Activated gamma-delta T cell treated with anti-CD3 and anti-CD28 coated beads, Interleukin-2, amount 50 U/mL, for 16 hours (primary cell): ENCODE measurements at regions not wholly inside any gene's neighbourhood (a gene's known extent, or its start where the extent isn't known, plus 50 kb on each side); places are given as distances from the start of the nearest gene placed in this dataset.

Experiments
- DNase-seq: peaks from one replicate; pipeline ENCODE4 v3.0.0-alpha.2; 2020; ENCODE audit warnings: low read depth

DNA sequence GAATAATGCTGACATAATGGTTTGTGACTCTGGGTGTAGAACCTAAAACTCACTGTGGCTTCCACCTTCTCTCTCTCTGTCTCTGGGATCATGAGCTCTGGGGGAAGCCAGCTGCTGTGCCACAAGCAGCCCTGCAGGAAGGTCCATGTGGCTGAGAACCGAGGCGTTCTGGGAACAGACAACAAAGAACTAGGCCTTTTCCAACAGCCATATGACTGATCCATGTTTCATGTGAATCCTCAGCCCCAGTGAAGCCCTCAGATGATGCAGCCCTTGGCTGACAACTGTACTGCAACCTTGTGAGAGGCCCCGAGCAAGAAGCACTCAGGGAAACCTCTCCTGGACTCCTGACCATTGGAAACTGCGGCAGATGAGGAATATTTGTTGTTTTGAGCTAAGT lies 56.6 kb downstream of the HLA-G start:
- DNase-seq: no peak

DNA sequence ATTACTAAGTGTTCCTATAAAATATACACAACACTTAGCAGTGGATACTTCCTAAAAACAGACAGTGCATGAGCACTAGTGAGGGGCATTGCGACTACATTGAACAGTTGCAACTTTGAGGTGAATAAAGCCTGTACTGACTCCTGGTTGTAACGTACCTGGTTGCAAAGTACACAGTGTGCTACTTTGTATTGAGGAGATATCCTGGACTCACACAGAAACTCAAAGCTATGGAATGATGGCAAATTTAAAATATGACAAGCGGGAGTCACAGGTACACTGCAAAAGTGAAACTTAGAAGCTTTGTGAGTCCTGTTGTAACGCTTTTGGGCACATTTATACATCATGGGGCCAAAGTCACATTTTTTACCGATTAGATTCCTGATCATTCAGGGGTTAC lies 55.6 kb upstream of the HLA-A start:
- no peak for DNase-seq

DNA sequence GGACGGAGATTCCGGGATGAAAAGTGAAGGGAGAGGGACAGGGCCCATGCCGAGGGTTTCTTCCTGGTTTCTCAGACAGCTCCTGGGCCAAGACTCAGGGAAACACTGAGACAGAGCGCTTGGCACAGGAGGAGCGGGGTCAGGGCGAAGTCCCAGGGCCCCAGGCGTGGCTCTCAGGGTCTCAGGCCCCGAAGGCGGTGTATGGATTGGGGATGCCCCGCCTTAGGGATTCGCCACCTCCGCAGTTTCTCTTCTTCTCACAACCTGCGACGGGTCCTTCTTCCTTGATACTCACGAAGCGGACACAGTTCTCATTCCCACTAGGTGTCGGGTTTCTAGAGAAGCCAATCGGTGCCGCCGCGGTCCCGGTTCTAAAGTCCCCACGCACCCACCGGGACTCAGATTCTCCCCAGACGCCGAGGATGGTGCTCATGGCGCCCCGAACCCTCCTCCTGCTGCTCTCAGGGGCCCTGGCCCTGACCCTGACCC lies 55.0 kb upstream of the HLA-A start:
- peak; percentile 34 for DNase-seq

DNA sequence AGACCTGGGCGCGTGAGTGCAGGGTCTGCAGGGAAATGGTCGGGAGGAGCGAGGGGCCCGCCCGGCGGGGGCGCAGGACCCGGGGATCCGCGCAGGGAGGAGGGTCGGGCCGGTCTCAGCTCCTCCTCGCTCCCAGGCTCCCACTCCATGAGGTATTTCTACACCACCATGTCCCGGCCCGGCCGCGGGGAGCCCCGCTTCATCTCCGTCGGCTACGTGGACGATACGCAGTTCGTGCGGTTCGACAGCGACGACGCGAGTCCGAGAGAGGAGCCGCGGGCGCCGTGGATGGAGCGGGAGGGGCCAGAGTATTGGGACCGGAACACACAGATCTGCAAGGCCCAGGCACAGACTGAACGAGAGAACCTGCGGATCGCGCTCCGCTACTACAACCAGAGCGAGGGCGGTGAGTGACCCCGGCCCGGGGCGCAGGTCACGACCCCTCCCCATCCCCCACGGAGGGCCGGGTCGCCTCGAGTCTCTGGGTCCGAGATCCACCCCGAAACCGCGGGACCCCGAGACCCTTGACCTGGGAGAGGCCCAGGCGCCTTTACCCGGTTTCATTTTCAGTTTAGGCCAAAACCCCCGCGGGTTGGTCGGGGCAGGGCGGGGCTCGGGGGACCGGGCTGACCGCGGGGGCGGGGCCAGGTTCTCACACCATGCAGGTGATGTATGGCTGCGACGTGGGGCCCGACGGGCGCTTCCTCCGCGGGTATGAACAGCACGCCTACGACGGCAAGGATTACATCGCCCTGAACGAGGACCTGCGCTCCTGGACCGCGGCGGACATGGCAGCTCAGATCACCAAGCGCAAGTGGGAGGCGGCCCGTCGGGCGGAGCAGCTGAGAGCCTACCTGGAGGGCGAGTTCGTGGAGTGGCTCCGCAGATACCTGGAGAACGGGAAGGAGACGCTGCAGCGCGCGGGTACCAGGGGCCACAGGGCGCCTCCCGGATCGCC lies 54.2 kb upstream of the HLA-A start:
- DNase-seq: peak; percentile 71
